Stimulated activated CD4-positive, alpha-beta T cell treated with anti-CD3 and anti-CD28 coated beads, TNF-alpha, amount 100 ng/mL, for 4 hours (primary cell): ENCODE measurements at regions not wholly inside any gene's neighbourhood (a gene's known extent, or its start where the extent isn't known, plus 50 kb on each side); places are given as distances from the start of the nearest gene placed in this dataset.
"Not testable (repeated sequence)": the region's sequence is repeated elsewhere in the genome, so short reads cannot be mapped to it uniquely, and the experiment has no call there.

Source experiments
- DNase-seq, 3 experiments: peaks; one replicate each; pipeline ENCODE4 v3.0.0-alpha.2; 2020; ENCODE audit warnings: low read depth in 3 of 3

DNA sequence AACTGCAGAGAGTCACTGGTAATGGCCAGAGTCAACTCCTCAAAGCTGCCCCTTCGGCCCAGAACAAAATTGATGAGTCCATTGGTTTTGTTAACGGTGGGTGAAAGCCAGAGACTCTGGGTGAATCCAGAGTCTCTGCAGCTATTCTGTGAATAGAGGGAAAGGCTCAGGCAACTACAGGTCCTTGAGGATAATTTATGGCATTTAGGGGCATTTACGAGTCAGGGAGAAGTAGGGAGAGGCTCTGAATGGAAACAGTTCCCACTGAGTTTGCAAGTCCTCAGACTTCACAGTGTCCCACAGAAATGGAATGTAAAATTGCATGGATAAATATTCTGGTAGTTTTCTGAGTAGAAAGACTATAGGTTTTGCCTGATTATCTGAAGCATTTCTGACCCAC lies 257.8 kb downstream of the SEC61B start:
- DNase-seq, result no peak

DNA sequence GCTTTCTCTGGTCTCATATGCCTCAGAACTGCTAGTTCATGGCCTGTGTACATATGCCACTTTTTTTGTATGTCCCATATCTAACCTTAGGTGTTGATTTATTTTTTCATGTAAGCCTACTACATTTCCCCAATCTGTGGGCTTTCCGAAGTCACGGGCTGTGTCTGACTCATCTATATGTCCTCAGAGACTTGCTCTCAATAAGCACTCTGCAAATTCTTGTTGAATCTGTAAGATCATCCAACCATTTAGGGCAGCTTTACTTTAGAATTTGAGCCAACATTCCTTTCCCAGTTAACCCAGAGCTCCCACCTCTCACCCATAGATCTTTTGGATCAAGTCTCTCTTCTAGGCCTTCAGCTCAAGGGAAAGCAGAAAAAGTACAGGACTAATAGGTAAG lies 263.4 kb downstream of the SEC61B start:
- no peak for DNase-seq

DNA sequence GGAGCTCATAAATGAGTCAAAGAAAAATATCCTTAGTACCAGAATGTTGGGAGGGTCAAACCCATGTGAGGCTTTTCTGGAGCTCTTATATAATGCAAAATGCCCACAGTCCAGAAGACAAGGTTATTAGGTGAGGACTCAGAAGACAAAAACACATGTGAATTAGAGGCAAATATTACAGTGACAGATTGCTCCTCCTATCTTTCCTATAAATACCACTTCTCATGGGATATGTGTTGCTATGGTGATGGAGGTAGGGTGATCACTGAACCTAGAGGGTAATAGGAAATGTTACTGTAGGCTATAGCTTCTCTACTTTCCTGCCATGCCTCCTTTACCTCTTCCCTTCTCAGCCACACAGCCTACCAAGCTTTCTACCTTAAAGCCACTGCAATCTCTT lies 264.6 kb downstream of the SEC61B start:
- no peak for DNase-seq

DNA sequence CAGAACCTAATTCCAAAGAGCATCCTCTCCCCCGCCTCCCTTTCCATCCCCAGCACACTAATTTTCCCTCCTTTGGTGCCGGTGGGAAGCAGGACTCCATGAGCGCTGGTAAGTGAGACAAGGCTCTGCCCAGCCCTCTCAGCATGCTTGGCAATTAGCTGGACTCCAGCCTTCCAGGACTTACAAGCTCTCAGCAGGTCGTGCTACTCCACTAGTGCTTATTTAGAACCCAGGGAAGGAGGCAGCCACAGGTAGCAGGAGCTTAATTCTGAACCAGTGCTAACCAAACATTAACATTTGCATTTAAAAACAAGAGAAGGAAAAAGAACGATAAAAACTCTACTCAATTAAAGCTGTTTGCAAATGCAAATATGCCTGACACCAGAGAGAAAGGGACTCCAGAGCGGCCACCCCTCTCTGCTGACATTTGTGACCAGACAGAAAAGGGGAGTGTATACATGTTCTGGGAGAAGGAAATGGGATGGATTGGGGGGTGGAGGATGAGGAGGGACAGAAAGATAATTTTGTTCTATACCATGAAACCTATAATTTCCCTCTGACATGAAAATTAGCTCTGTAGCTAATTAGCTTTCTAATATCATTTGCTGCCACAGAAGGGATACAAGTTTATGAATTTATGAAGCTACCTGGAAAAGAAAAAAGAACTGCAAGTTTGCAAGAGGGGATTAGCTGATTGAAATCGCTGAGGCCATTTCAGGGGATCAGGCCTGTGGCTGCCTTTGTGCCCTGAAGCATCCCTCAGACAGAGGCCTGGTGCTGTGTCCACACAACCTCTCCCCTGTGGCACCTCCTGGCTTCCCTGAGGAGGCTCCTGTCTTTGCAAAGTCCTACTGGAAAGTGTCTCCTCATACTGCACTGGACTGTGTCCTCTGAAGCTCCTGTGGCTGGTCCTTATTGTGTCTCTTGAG lies 266.3 kb downstream of the SEC61B start:
- DNase-seq, result no peak

DNA sequence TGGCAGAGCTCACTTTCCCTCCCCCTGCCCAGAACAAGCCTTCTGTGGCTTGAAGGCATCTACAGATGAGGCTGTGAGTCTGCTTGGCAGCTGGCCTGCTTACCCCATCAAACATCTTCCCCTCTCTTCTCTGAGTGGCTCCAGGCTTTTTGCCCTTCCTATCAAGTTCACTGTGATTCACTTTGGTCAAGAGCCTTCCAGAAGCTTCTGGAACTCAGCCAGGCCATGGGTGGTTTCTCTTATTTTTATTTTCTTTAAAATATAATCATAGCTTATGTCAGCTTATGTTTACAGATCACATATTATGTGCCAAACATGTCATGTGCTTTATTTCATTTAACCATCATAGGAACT lies 267.0 kb downstream of the SEC61B start:
- DNase-seq, result no peak

DNA sequence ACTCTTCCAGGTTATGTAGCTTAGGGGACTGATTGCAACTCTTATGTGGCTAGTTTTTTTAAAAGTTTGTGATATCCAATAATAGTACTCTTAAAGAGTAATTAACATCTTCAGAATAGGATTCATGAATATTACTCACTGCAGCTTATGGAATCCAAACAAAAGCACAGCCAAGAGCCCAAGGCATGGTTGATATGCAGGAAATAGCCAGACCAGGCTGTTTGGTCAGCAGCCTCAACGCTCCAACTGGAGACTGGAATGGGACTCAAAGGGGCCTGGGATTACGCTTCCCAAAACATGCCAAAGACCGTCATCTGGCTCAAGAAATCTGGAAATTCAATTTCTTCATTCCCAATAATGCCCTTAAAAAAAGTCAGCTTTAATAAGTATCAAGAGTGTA lies 268.6 kb downstream of the SEC61B start:
- DNase-seq, result no peak

DNA sequence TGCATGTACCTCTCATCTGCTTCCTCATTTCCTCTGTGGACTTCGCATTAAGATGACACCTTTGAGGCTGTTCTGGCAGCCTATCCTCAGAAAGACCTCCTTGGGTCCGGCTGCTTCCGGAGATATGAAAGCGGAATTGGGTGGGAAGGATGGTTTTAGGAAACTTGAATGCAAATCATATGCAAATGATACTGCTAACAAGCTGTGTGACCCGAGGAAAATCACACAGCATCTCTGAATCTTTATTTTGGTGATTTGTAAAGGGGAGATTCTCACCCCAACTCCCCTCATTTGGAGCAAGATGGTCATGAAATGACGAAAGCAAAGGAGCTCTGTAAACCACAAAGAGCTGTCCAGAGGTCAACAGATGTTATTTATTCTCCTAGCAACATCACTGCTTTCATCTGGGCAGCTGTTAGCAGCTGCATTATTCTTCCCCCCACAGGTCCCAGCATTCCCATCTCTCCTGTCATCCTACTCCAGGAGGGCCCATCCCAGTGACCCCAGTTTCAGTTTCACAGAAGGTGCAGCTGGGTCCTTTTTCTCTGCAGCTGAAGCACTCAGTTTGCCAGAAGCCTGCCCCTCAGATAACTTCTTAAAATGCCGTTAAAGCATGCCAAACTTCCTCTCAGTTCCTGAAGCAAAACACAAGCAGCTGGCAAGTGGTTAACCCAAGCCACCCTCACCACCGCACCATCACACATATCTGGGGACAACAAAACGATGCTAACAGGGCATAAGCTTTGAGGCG lies 269.5 kb downstream of the SEC61B start:
- DNase-seq, result no peak

DNA sequence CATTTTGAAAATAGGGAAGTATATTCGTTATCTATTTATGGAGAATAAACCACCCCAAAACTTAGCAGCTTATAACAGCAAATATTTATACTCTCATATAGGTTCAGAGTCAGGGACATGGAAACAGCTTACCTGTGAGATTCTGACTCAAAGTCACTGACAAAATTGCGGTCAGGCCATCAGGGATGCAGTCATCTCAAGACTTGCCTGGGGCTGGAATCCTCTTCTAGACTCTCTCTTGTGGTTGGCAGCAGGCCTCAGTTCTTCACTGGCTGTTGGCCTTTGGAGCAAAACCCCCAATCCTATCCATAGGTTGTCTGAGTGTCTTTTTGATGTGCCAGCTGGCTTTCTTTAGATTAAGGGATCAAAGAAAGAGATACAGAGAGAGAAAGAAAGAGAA lies 275.6 kb downstream of the SEC61B start:
- no peak for DNase-seq

DNA sequence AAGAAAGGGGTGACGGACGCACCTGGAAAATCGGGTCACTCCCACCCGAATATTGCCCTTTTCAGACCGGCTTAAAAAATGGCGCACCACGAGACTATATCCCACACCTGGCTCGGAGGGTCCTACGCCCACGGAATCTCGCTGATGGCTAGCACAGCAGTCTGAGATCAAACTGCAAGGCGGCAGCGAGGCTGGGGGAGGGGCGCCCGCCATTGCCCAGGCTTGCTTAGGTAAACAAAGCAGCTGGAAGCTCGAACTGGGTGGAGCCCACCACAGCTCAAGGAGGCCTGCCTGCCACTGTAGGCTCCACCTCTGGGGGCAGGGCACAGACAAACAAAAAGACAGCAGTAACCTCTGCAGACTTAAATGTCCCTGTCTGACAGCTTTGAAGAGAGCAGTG lies 276.9 kb downstream of the SEC61B start:
- DNase-seq, result not testable (repeated sequence)

DNA sequence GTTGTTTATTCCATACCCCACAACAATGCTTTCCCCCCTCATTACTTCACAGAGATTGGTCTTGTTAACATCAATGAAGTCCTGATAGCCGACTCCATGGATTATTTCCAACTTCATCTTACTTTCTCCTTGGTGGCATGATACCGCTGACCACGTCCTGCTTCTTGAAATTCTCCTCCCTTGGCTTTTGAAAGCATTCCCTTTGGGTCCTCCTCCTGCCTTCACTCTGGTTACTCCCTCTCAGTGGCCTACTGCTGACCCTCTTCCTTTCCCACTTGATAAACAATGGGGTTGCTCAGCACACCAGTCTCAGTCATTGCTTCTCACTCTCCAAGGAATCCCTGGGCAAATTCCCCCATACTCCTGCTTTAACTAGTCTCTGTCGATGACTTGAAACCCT lies 283.9 kb downstream of the SEC61B start:
- DNase-seq, result no peak

DNA sequence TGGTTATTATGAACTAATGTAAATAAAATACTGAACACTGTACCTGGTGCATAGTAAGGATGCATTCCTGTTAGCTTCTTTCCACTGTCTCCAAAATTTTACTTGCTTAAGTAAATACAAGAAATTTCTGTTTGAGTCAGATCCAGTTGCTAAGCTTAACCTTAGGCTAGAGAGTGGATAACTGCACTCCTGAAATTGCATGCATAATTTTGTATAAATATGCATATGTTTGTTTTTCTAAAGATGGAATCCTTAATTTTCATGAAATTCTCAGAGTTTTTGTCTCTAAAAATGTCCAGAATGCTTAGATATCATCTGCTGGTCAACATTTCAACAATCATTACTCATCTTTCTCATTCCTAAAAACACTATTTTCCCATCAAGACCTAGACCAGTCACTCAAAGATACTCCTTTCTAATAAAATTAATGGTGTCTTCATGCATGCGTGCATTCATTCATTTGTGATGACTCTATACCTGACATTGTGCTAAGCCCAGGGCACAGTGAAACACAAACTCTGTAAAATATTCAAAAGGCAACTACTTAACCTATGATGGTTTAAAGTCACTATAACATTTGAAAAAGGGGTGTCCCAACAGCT lies 284.8 kb downstream of the SEC61B start:
- DNase-seq, result no peak

DNA sequence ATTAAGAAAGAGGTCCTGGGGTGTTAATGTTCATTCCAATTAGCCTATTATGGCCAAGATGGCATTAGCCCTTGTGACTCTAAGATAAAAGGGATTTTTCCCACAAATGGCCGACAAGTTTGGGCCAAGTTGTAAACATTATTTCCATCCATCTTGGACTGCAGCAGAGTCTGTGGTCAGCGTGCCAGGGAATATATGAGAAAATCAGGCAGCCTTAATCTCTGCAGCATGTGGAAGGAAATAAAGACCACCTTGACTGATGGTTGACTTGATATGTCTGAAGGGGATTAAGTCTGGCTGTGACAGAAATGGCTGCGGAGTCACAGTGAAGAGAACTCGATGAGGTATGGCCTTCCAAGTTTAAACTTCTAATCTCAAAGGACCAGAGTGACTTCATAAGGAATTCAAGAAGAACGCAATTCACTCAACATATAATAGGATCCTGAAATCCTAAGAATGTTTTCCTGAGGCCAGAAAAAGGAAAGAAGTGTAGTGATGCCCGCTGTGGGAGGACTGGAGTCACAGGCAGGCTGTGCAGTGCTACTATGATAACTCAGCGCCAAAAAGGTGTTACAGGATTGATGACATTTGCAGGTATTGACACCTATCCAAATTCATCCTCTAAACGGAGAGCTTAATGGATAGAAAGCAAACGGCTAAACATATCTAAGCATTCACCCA lies 287.1 kb downstream of the SEC61B start:
- DNase-seq, result no peak

DNA sequence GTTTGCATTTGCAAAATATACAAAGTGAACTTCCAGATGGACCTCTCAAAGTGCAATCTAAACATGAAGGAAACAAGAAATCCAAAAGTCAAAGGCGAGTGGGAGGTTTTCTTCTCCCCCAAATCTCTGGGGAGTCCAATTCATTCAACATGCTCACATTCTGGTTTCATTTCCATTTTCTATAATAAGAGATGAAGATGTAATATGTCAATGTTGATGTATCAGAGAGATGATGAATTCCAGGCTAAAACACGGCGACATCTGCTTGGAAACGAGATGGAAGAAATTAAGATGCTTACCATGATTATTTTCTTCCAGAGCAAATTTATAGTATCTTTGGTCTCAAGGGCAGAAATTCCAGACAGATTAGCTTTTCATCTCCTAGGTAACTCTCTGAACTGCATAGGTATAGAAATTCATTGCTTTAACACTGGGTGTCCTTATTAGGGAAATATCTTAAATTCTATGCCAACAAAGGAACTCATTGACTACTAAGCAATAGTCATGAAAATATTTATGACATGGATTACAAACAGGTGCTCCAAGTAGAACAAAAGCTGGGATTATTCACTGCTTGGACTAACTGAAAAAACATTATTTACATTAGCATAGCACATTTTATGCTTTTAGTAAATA lies 287.9 kb downstream of the SEC61B start:
- DNase-seq, result no peak

DNA sequence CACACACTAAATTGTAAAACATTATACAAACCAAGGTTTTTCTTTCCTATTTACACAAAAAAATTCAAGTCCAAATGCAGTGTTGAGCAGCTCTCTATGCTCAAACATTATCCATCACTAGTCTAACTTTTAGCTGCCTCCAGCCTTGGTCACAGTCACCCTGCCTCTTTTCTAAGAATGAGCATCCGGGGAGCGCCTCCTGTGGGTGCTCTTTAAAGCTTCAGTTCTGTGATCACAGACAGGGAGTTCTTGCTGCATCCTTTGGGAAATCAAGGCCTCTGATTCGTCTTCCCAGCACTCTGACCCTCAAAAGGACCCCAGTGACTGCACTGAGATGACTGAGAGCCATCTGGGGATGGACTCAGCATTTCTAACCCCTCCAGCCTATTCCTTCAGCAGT lies 289.6 kb downstream of the SEC61B start:
- no peak for DNase-seq

DNA sequence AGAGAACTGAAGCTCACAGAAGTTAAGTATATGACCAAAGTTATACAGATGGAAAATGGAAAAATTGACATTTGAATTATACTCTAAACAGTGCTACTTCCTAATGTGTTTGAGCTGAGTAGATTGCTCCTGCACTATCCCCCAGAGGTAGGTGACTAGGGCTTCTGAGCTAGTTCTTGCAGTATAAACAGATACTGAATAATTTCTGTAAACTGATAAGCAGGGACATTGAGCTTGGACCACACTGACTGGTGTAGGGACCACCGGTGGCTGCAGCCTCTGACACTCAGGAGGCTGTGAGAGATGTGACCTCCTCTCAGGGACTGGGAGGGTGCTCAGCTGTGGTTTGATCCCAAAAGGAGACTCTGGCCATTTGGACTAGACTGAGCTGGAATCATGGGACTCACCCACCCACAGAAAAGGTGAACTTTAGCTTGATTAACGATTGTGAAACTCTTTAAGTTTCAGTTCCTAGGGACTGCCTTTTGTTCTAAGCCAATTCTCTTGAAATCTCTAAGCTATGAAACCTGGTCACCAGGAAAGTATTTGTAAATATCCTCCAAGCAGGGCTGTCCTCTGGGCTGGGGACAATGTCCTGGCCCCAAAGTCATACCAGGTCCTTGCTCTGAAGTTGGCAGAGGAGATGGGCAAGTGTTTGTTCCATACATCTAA lies 291.5 kb downstream of the SEC61B start:
- no peak for DNase-seq

DNA sequence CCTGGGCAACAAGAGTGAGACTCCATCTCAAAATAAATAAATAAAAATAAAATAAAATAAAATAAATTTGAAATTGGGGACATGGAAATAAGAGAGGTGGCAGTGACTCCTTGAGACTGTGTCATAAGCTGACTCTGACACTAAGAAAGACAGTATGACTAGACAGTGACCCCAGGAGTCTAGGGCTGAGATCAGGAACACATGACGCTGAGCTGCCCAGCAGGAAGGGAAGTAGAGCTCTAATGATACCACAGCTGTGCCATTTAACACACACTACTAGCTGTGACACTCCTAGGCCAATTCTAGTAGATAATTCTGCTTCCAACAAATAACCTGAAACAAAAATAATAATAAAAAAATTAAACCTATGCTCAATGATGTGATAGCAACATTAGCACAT lies 293.0 kb downstream of the SEC61B start:
- no peak for DNase-seq

DNA sequence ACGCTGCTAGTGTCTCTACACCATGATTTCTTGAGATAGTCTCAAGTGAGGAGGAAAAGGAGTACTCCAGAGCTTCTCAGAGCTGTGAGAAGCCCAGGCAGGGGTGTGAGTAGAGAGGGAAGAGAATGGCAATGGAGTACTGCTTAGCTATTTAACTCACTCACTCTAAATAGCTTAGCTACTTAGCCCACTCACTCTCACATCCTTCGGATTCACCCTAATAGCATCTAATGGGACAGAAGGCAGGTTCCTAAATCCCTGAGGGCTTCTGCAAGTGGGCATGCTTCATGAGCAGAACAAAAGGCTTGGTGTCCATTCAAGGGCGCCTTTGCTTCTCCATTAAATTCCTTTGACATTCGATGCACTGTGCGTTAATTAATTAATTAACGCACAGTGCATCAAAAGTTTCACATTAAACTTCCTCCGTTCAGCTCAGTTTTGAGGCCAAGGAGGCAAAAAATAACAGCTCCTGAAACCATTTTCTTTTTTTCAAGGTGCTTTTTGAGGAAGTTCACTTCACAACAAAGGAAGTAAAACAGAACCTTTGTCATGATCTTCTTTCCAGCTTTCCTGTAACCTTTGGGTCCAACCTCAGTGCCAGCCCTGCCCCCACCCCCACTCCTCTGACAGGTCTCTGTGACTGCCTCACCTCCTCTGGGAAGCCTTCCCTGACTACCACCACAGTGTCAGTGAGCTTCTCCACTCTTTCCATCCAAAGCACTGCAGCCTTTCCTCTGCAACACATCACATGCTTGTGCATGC lies 294.0 kb downstream of the SEC61B start:
- DNase-seq, result no peak

DNA sequence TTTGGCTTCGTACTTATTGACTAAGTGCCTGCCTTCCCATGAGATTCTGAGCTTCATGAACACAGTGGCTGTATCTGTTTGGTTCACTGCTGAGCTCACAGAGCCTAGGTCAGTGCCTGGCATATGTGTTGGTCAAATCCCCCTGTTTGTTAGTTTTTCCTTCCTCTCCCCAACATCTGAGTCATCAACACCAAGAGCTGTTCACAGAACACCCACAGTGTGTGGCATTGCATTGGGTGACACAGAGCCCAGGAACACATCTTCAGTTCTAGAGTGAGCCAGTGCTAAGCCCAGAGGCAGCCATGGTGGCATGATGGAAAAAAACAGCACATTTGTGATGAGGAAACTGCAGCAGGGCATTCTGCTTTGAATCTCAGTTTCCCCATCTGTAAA lies 294.6 kb downstream of the SEC61B start:
- no peak for DNase-seq

DNA sequence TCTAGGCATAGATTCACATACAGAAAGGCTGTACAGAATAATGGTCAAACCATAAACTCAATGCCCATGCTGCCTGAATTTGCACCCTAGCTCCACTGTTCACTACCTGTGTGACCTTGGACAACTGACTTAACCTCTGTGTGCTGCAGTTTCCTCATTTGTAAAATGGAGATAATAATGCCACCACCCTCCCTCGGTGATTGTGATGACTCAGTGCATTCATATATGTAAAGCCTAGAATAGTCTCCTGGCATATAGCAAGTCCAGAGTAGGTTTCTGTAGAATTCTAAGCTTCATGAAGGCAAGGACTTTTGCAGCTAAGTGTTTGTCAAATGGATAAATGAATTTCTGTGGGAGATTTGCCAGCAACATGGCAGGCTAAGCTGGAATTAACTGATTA lies 297.8 kb upstream of the NR4A3 start:
- DNase-seq, result no peak

DNA sequence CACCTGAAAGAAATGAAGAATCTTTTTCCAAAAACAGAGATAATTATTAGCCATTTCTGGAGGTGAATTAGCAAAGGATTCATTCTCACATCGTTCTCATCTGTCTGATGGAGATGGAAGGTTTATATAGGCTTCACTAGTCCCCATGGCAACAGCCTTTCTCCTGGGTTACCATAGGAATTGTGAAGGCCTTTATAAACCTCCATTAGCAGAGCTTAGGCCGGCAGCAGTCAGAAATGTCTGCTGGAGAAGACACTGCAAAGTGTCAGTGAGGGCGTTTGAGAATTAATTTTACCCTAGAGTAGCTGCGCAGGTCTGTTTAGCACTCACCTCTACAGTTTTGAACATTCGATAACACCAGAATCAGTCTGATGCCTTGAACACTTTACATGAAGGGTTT lies 290.4 kb upstream of the NR4A3 start:
- no peak for DNase-seq

DNA sequence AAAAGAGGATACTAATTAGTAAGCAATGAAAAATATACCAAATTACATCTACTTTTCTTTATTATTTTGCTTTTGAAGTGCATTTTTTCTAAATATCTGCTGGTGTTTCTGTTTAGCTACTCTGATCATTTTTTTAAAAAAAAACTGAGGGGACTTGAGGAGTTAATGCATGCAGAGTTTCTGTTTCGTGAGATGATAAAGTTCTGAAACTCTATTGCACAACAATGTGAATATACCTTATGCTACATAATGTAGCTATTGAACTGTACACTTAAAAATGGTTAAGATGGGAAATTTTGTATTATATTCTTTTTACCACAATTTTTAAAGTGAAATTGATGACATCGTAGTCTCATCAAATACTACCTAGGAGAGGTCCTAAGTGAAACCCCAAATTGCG lies 288.3 kb upstream of the NR4A3 start:
- DNase-seq, result no peak
